ENCODE measurements at regions not wholly inside any gene's neighbourhood (a gene's known extent, or its start where the extent isn't known, plus 50 kb on each side); places are given as distances from the start of the nearest gene placed in this dataset.
"Not testable (repeated sequence)": the region's sequence is repeated elsewhere in the genome, so short reads cannot be mapped to it uniquely, and the experiment has no call there.

GRCh38 chr1:117759535-117759934, 153.7 kb downstream of the TENT5C start:
- 69% methylated on average over 1 of the region's 1 CpG for WGBS
- peaks cover 3% of the 10 kb centered on the region for H3K27me3 ChIP-seq
- no peak overlapping the region for H3K4me3 ChIP-seq
- no peaks in the 10 kb centered on the region for H3K9me3 ChIP-seq
- no peaks in the 10 kb centered on the region for H3K36me3 ChIP-seq
- no peak overlapping the region for H3K27ac ChIP-seq
- peaks cover 6% of the 10 kb centered on the region for H3K4me1 ChIP-seq
- TF ChIP-seq CTCF (IDR thresholded peaks at IDR 0.05), result no peak
- no peak for DNase-seq (ENCODE audit: low spot score in 2 of 2)

- no peak for DNase-seq (ENCODE audit: low spot score in 2 of 2)
These were observed 154.2 kb downstream of the TENT5C start for GRCh38 chr1:117760069-117760468.

GRCh38 chr1:117760485-117760884, 154.6 kb downstream of the TENT5C start:
- H3K27ac ChIP-seq, result no peak overlapping the region
- no peaks in the 10 kb centered on the region for H3K27me3 ChIP-seq
- WGBS, result 55% methylated on average over 2 of the region's 2 CpGs
- no peaks in the 10 kb centered on the region for H3K9me3 ChIP-seq
- peaks cover 6% of the 10 kb centered on the region for H3K4me1 ChIP-seq
- TF ChIP-seq POLR2A (IDR thresholded peaks at IDR 0.05) (no peak), POLR2AphosphoS5 (IDR thresholded peaks at IDR 0.05) (no peak), EP300 (IDR thresholded peaks at IDR 0.05) (no peak), CTCF (IDR thresholded peaks at IDR 0.05) (no peak)
- H3K36me3 ChIP-seq, result no peaks in the 10 kb centered on the region
- H3K4me3 ChIP-seq, result no peak overlapping the region
- DNase-seq (ENCODE audit: low spot score in 2 of 2), result no peak

More at GRCh38 chr1:117760069-117760468, 154.2 kb downstream of the TENT5C start:
- WGBS, result 17% methylated on average over 1 of the region's 1 CpG
- Histone ChIP-seq H3K4me1 (peaks cover 6% of the 10 kb centered on the region), H3K9me3 (no peaks in the 10 kb centered on the region), H3K27ac (no peak overlapping the region), H3K36me3 (no peaks in the 10 kb centered on the region), H3K4me3 (no peak overlapping the region), H3K27me3 (no peaks in the 10 kb centered on the region)
- no peak for TF ChIP-seq CTCF (IDR thresholded peaks at IDR 0.05)

- H3K27ac ChIP-seq; H3K36me3 ChIP-seq; DNase-seq (ENCODE audit: low spot score in 2 of 2); H3K4me3 ChIP-seq; H3K27me3 ChIP-seq; H3K4me1 ChIP-seq: not testable (repeated sequence)
- H3K9me3 ChIP-seq, result peaks cover 24% of the 10 kb centered on the region
- 79% methylated on average over 1 of the region's 1 CpG for WGBS
These were observed 161.7 kb downstream of the GDAP2 start for GRCh38 chr1:117767756-117768155.

GRCh38 chr1:117770981-117771531, 158.4 kb downstream of the GDAP2 start:
- Histone ChIP-seq H3K4me3 (no peak overlapping the region), H3K27ac (no peak overlapping the region), H3K36me3 (no peaks in the 10 kb centered on the region), H3K9me3 (peaks cover 24% of the 10 kb centered on the region), H3K4me1 (no peaks in the 10 kb centered on the region), H3K27me3 (no peaks in the 10 kb centered on the region)
- WGBS, result 61% methylated on average over 1 of the region's 1 CpG
- no peak for DNase-seq (ENCODE audit: low spot score in 2 of 2)
- no peak for TF ChIP-seq POLR2A (IDR thresholded peaks at IDR 0.05)
- TF ChIP-seq EP300 (IDR thresholded peaks at IDR 0.05), result no peak

- Histone ChIP-seq H3K36me3 (no peaks in the 10 kb centered on the region), H3K27ac (no peak overlapping the region), H3K9me3 (no peaks in the 10 kb centered on the region), H3K4me1 (no peaks in the 10 kb centered on the region), H3K4me3 (no peak overlapping the region), H3K27me3 (no peaks in the 10 kb centered on the region)
- 88% methylated on average over 2 of the region's 2 CpGs for whole genome bisulfite sequencing
- no peak for DNase-seq (ENCODE audit: low spot score in 2 of 2)
- no peak for TF ChIP-seq EP300 (IDR thresholded peaks at IDR 0.05)
- TF ChIP-seq POLR2AphosphoS5 (IDR thresholded peaks at IDR 0.05), result no peak
- no peak for TF ChIP-seq POLR2A (IDR thresholded peaks at IDR 0.05)
- TF ChIP-seq CTCF (IDR thresholded peaks at IDR 0.05), result no peak
These were observed 150.1 kb downstream of the GDAP2 start for GRCh38 chr1:117779364-117779763.

Data from suprapubic skin (tissue), 4 donors.